ENCODE measurements at regions not wholly inside any gene's neighbourhood (a gene's known extent, or its start where the extent isn't known, plus 50 kb on each side); places are given as distances from the start of the nearest gene placed in this dataset.

GRCh38 chr7:45979275-45980180, 58.5 kb upstream of the IGFBP3 start:
- intact Hi-C loops (cut with DNase I), result no loop called here
- H3K27ac ChIP-seq, result no peak overlapping the region
- no peaks in the 10 kb centered on the region for H3K27me3 ChIP-seq
- no peak for DNase-seq
- H3K4me3 ChIP-seq, result no peak overlapping the region
- 71% methylated on average over 7 of the region's 7 CpGs for WGBS, 2 donors
- ATAC-seq, result no peak
- no peak for FAIRE-seq
- H3K9me3 ChIP-seq, result no peaks in the 10 kb centered on the region
- no peaks in the 10 kb centered on the region for H3K36me3 ChIP-seq
- no peak for TF ChIP-seq CTCF (IDR thresholded peaks at IDR 0.05)
- peaks cover 0 to 3% (median 0%) of the 10 kb centered on the region in 3 donors for H3K4me1 ChIP-seq

- H3K27me3 ChIP-seq, result no peaks in the 10 kb centered on the region
- no peak for TF ChIP-seq CTCF (IDR thresholded peaks at IDR 0.05)
- no peak for ATAC-seq
- no peak for DNase-seq
- peaks cover 0 to 3% (median 0%) of the 10 kb centered on the region in 3 donors for H3K4me1 ChIP-seq
- WGBS, 2 donors, result 53 to 70% methylated on average over 2 of the region's 2 CpGs
- no peaks in the 10 kb centered on the region for H3K36me3 ChIP-seq
- no peaks in the 10 kb centered on the region for H3K9me3 ChIP-seq
- peak overlapping the region in 2 of 4 donors; percentile 47 to 48 for H3K27ac ChIP-seq
- H3K4me3 ChIP-seq, result no peak overlapping the region
- intact Hi-C loops (cut with DNase I), result no loop called here
- no peak for FAIRE-seq
Observed at GRCh38 chr7:45978731-45979211, 57.7 kb upstream of the IGFBP3 start.

GRCh38 chr7:45978010-45978681, 57.1 kb upstream of the IGFBP3 start:
- ATAC-seq (peak; percentile 55 to 91 (median 82)), FAIRE-seq (no peak), DNase-seq (peak in 3 of 6 donors; percentile 27 to 40 (median 39))
- Histone ChIP-seq H3K9me3 (no peaks in the 10 kb centered on the region), H3K27me3 (no peaks in the 10 kb centered on the region), H3K27ac (peak overlapping the region in 2 of 4 donors; percentile 47 to 48), H3K4me3 (no peak overlapping the region), H3K36me3 (no peaks in the 10 kb centered on the region), H3K4me1 (peaks cover 0 to 3% (median 0%) of the 10 kb centered on the region in 3 donors)
- intact Hi-C loops (cut with DNase I), result no loop called here
- WGBS, 2 donors, result 10 to 16% methylated on average over 11 of the region's 11 CpGs
- TF ChIP-seq CTCF (IDR thresholded peaks at IDR 0.05), result no peak

- Histone ChIP-seq H3K36me3 (no peaks in the 10 kb centered on the region), H3K27me3 (no peaks in the 10 kb centered on the region), H3K9me3 (no peaks in the 10 kb centered on the region), H3K27ac (peak overlapping the region in 2 of 4 donors; percentile 47 to 48), H3K4me1 (peaks cover 0 to 3% (median 0%) of the 10 kb centered on the region in 3 donors), H3K4me3 (no peak overlapping the region)
- DNase-seq (no peak), FAIRE-seq (no peak), ATAC-seq (no peak)
- intact Hi-C loops (cut with DNase I), result no loop called here
- TF ChIP-seq CTCF (IDR thresholded peaks at IDR 0.05), result no peak
- WGBS, 2 donors, result 83 to 88% methylated on average over 4 of the region's 4 CpGs
Observed at GRCh38 chr7:45977256-45977780, 56.2 kb upstream of the IGFBP3 start.
